IMR-90 (cell line): ENCODE measurements at regions not wholly inside any gene's neighbourhood (a gene's known extent, or its start where the extent isn't known, plus 50 kb on each side); places are given as distances from the start of the nearest gene placed in this dataset.

Experiments used
- ATAC-seq: fragments of 200-7000 bp; cut with Tn5 transposase; 2 replicates; pipeline ENCODE4 v1.9.1; 2020; ENCODE audit warnings: low read depth, mild to moderate bottlenecking, moderate library complexity
- BruUV-seq: library from RNA; stranded (reverse); fragments of 400-500 nt; replicated peaks from 2 replicates; lab custom pipeline; 2021; lab: Mats Ljungman, UMichigan
- CTCF ChIA-PET: fragments of 300-600 bp; formaldehyde crosslinking; extraction: SDS; loops from one replicate; lab custom pipeline; 2021; ENCODE audit warnings: antibody characterized with exemption; lab: Yijun Ruan, JAX
- POLR2A ChIA-PET: fragments of 300-600 bp; sonication (Branson Sonifier 250); formaldehyde crosslinking; loops from one replicate; lab custom pipeline; 2022; ENCODE audit warnings: antibody characterized with exemption; ENCODE audit not compliant: unreplicated experiment; lab: Charles Lee
- DNase-seq: peaks from one replicate; pipeline ENCODE4 v3.0.0; 2013
- H2AFZ ChIP-seq: replicated peaks from 2 replicates; pipeline ENCODE3; 2013; ENCODE audit warnings: low read length, mild to moderate bottlenecking; ENCODE audit not compliant: poor library complexity
- H2AK5ac ChIP-seq: 2 replicates; pipeline ENCODE4 v1.6.1; 2013; ENCODE audit warnings: low read depth, low read length, inconsistent platforms
- H2AK9ac ChIP-seq: replicated peaks from 2 replicates; pipeline ENCODE3; 2013; ENCODE audit warnings: mild to moderate bottlenecking, low read depth, low read length, moderate library complexity; ENCODE audit not compliant: poor library complexity
- H2BK120ac ChIP-seq: 2 replicates; pipeline ENCODE4 v1.6.1; 2013; ENCODE audit warnings: low read depth, low read length, inconsistent platforms
- H2BK15ac ChIP-seq: 3 replicates; pipeline ENCODE4 v1.6.1; 2013; ENCODE audit warnings: low read depth, low read length, inconsistent platforms
- H2BK20ac ChIP-seq: 2 replicates; pipeline ENCODE4 v1.6.1; 2013; ENCODE audit warnings: low read depth, mild to moderate bottlenecking, inconsistent platforms, low read length, moderate library complexity
- H2BK5ac ChIP-seq: 2 replicates; pipeline ENCODE4 v1.6.1; 2013; ENCODE audit warnings: mild to moderate bottlenecking, low read depth, low read length, inconsistent platforms; ENCODE audit not compliant: poor library complexity, severe bottlenecking
- H3K14ac ChIP-seq: replicated peaks from 2 replicates; pipeline ENCODE4 v1.6.1; 2013; ENCODE audit warnings: low read depth, low read length, inconsistent platforms
- H3K18ac ChIP-seq: 2 replicates; pipeline ENCODE4 v1.6.1; 2013; ENCODE audit warnings: low read depth, low read length, control low read depth
- H3K23ac ChIP-seq: 2 replicates; pipeline ENCODE4 v1.6.1; 2013; ENCODE audit warnings: low read depth, low read length, inconsistent platforms
- H3K27ac ChIP-seq: 2 replicates; pipeline ENCODE4 v1.5.1; 2013; ENCODE audit warnings: mild to moderate bottlenecking, control low read depth, low read length; ENCODE audit not compliant: insufficient read depth
- H3K27me3 ChIP-seq: 2 replicates; pipeline ENCODE4 v1.6.1; 2013; ENCODE audit warnings: low read length; ENCODE audit not compliant: control insufficient read depth, insufficient read depth
- H3K36me3 ChIP-seq: 2 replicates; pipeline ENCODE4 v1.6.1; 2013; ENCODE audit warnings: low read length, mixed read lengths; ENCODE audit not compliant: control insufficient read depth, insufficient read depth
- H3K4ac ChIP-seq: 2 replicates; pipeline ENCODE4 v1.6.1; 2013; ENCODE audit warnings: low read depth, low read length, inconsistent platforms
- H3K4me1 ChIP-seq: 2 replicates; pipeline ENCODE4 v1.6.1; 2013; ENCODE audit warnings: low read length, mixed read lengths; ENCODE audit not compliant: control insufficient read depth, insufficient read depth
- H3K4me2 ChIP-seq: 2 replicates; pipeline ENCODE4 v1.6.1; 2013; ENCODE audit warnings: low read depth, mild to moderate bottlenecking, control low read depth, low read length, moderate library complexity
- H3K4me3 ChIP-seq: 2 replicates; pipeline ENCODE4 v1.5.1; 2013; ENCODE audit warnings: low read depth, mild to moderate bottlenecking, control low read depth, low read length, moderate library complexity; ENCODE audit not compliant: insufficient read depth
- H3K56ac ChIP-seq: 2 replicates; pipeline ENCODE4 v1.6.1; 2013; ENCODE audit warnings: low read length, inconsistent platforms; ENCODE audit not compliant: insufficient read depth; ENCODE audit errors: extremely low read depth
- H3K79me1 ChIP-seq, 2 experiments: 2 replicates each; pipeline ENCODE4 v1.6.1; 2013; ENCODE audit warnings: low read length in 2 of 2, inconsistent platforms in 1 of 2, low read depth in 1 of 2
- H3K9ac ChIP-seq: 2 replicates; pipeline ENCODE4 v1.6.1; 2013; ENCODE audit warnings: low read depth, low read length, control low read depth
- H3K9me1 ChIP-seq: 2 replicates; pipeline ENCODE4 v1.6.1; 2013; ENCODE audit warnings: low read length, inconsistent platforms; ENCODE audit not compliant: insufficient read depth
- H3K9me3 ChIP-seq: 2 replicates; pipeline ENCODE4 v1.6.1; 2013; ENCODE audit warnings: low read length; ENCODE audit not compliant: control insufficient read depth, insufficient read depth
- H4K20me1 ChIP-seq: 2 replicates; pipeline ENCODE4 v1.6.1; 2013; ENCODE audit warnings: low read length, inconsistent platforms; ENCODE audit not compliant: insufficient read depth
- H4K5ac ChIP-seq: 2 replicates; pipeline ENCODE4 v1.6.1; 2013; ENCODE audit warnings: mild to moderate bottlenecking, low read depth, low read length, control low read depth
- H4K8ac ChIP-seq, 2 experiments: 2 replicates each; pipeline ENCODE4 v1.6.1; 2013; ENCODE audit warnings: low read depth in 2 of 2, low read length in 2 of 2, control low read depth in 1 of 2, inconsistent platforms in 1 of 2
- H4K91ac ChIP-seq: 2 replicates; pipeline ENCODE4 v1.6.1; 2013; ENCODE audit warnings: low read depth, low read length, inconsistent platforms; ENCODE audit not compliant: insufficient read depth
- MAZ ChIP-seq: IDR thresholded peaks from 2 replicates; pipeline ENCODE4 v1.6.1; 2012; ENCODE audit warnings: low read depth, mild to moderate bottlenecking, low read length, improper control_type of control experiment, moderate library complexity, borderline replicate concordance
- MXI1 ChIP-seq: IDR thresholded peaks from 2 replicates; pipeline ENCODE4 v1.6.1; 2012; ENCODE audit warnings: low read depth, mild to moderate bottlenecking, low read length, moderate library complexity, borderline replicate concordance
- NFE2L2 ChIP-seq: fragments of 150-350 bp; IDR thresholded peaks from 2 replicates; pipeline ENCODE4 v1.6.1; 2016; ENCODE audit warnings: low read depth, mild to moderate bottlenecking, low read length
- RAD21 ChIP-seq: IDR thresholded peaks from 2 replicates; pipeline ENCODE4 v1.6.1; 2012; ENCODE audit warnings: low read length, improper control_type of control experiment
- RCOR1 ChIP-seq: IDR thresholded peaks from 2 replicates; pipeline ENCODE4 v1.6.1; 2012; ENCODE audit warnings: mild to moderate bottlenecking, low read length, improper control_type of control experiment; ENCODE audit not compliant: insufficient replicate concordance
- WGBS, 2 experiments: methylation state at CpG; one replicate each; pipeline versions ENCODE4 v1.1.5 to v1.1.7; 2013; ENCODE audit warnings: missing lambda C conversion rate in 2 of 2; ENCODE audit not compliant: insufficient read length in 1 of 2; ENCODE audit errors: extremely low coverage in 2 of 2; 5-methylcytosine and 5-hydroxymethylcytosine counted together
- dilution Hi-C: fragments of 300-500 bp; cut with HindIII; formaldehyde crosslinking; loops from one replicate; pipeline ENCODE4 v1.14.3; 2018; ENCODE audit warnings: low sequenced_read_pairs; ENCODE audit not compliant: unreplicated experiment
- in situ Hi-C: fragments of 300-500 bp; cut with MboI; formaldehyde crosslinking; loops from 3 replicates; pipeline ENCODE4 v1.14.3; 2019; ENCODE audit warnings: low sequenced_read_pairs, inconsistent platforms, mixed read lengths
- intact Hi-C: fragments of 100-400 bp; cut with micrococcal nuclease; formaldehyde crosslinking; loops from 2 replicates; pipeline ENCODE4 v1.10.0; 2022

GRCh38 chr2:184297085-184297484 lies 301.2 kb upstream of the ZNF804A start:
- H4K8ac ChIP-seq: no peak overlapping the region
- H2AFZ ChIP-seq: no peak overlapping the region
- dilution Hi-C loops (no loop called here), intact Hi-C loops (no loop called here), in situ Hi-C loops (no loop called here)
- no CpG with 5 or more reads among the region's 2 CpGs for WGBS, 2 experiments
- no peaks in the 10 kb centered on the region; the same call in 1 of the 2 replicates for H3K9me3 ChIP-seq
- no peak overlapping the region for H3K27ac ChIP-seq
- no peaks in the 10 kb centered on the region for H3K36me3 ChIP-seq
- ATAC-seq (no peak), DNase-seq (no peak)
- no peak overlapping the region for H2BK15ac ChIP-seq
- CTCF ChIA-PET: no interaction called here
- no peak overlapping the region for H3K4me3 ChIP-seq
- no peak overlapping the region for H4K5ac ChIP-seq
- H3K9ac ChIP-seq: no peak overlapping the region
- H3K18ac ChIP-seq: no peak overlapping the region
- H3K27me3 ChIP-seq: no peaks in the 10 kb centered on the region
- H3K23ac ChIP-seq: no peak overlapping the region
- H2BK5ac ChIP-seq: no peak overlapping the region
- no peak overlapping the region for H2BK20ac ChIP-seq
- no peak overlapping the region for H2BK120ac ChIP-seq
- H3K4ac ChIP-seq: no peak overlapping the region
- no peaks in the 10 kb centered on the region for H3K79me1 ChIP-seq
- no peaks in the 10 kb centered on the region for H3K4me1 ChIP-seq
- no peak overlapping the region for H3K14ac ChIP-seq
- H3K56ac ChIP-seq: no peak overlapping the region
- TF ChIP-seq NFE2L2 (no peak), MXI1 (no peak), RAD21 (no peak), RCOR1 (no peak), MAZ (no peak)
- H2AK5ac ChIP-seq: no peak overlapping the region
- POLR2A ChIA-PET: no interaction called here
- H4K91ac ChIP-seq: no peak overlapping the region
- H3K4me2 ChIP-seq: no peak overlapping the region
- H2AK9ac ChIP-seq: no peak overlapping the region
- no TSS peak for BruUV-seq
- no peaks in the 10 kb centered on the region for H4K20me1 ChIP-seq
- H3K9me1 ChIP-seq: no peaks in the 10 kb centered on the region
